ENCODE measurements at regions not wholly inside any gene's neighbourhood (a gene's known extent, or its start where the extent isn't known, plus 50 kb on each side); places are given as distances from the start of the nearest gene placed in this dataset.
A peak's percentile ranks its signal among the peaks of the same experiment; 100 is the strongest.
"Not testable (repeated sequence)": the region's sequence is repeated elsewhere in the genome, so short reads cannot be mapped to it uniquely, and the experiment has no call there.

GRCh38 chr2:89944267-89944666, 1252.8 kb downstream of the RPIA start:
- not testable (repeated sequence) for DNase-seq; H2BK15ac ChIP-seq (replicated peaks; ENCODE audit: low read depth); H4K5ac ChIP-seq (ENCODE audit: low read length); H3K4ac ChIP-seq (ENCODE audit: low read depth, low read length); H3K27me3 ChIP-seq (ENCODE audit: insufficient read depth, low read length, poor library complexity); H3K27ac ChIP-seq (ENCODE audit: low read depth, low read length); H4K8ac ChIP-seq (ENCODE audit: low read depth, low read length); H3K23ac ChIP-seq (ENCODE audit: low read length); H3K79me2 ChIP-seq (ENCODE audit: control insufficient read depth, insufficient read depth, low read length); H3K79me1 ChIP-seq (ENCODE audit: low read length); H3K56ac ChIP-seq (ENCODE audit: low read length); H3K4me3 ChIP-seq (ENCODE audit: low read length); H3K4me2 ChIP-seq (ENCODE audit: low read length); H2BK5ac ChIP-seq (ENCODE audit: low read length); H3K9ac ChIP-seq (ENCODE audit: low read length); H3K36me3 ChIP-seq (ENCODE audit: control insufficient read depth, insufficient read depth, low read length); H2BK120ac ChIP-seq (ENCODE audit: low read depth, low read length); H3K4me1 ChIP-seq (ENCODE audit: control insufficient read depth, low read depth, low read length); H2AK5ac ChIP-seq (ENCODE audit: low read length); H3K18ac ChIP-seq (ENCODE audit: low read length)
- no CpG with 5 or more reads among the region's 6 CpGs for WGBS (ENCODE audit: extremely low coverage, insufficient coverage, low lambda C conversion rate)

GRCh38 chr2:89945004-89945616, 1253.6 kb downstream of the RPIA start:
- H3K27ac ChIP-seq (ENCODE audit: low read depth, low read length); H3K56ac ChIP-seq (ENCODE audit: low read length); H3K18ac ChIP-seq (ENCODE audit: low read length); H3K4me2 ChIP-seq (ENCODE audit: low read length); H3K23ac ChIP-seq (ENCODE audit: low read length); H2BK5ac ChIP-seq (ENCODE audit: low read length); H2BK15ac ChIP-seq (replicated peaks; ENCODE audit: low read depth); H3K4me3 ChIP-seq (ENCODE audit: low read length); H3K27me3 ChIP-seq (ENCODE audit: insufficient read depth, low read length, poor library complexity); H3K4me1 ChIP-seq (ENCODE audit: control insufficient read depth, low read depth, low read length); H3K4ac ChIP-seq (ENCODE audit: low read depth, low read length); H3K9ac ChIP-seq (ENCODE audit: low read length); H2AK5ac ChIP-seq (ENCODE audit: low read length); DNase-seq; H4K8ac ChIP-seq (ENCODE audit: low read depth, low read length); H4K5ac ChIP-seq (ENCODE audit: low read length); H3K36me3 ChIP-seq (ENCODE audit: control insufficient read depth, insufficient read depth, low read length); H3K79me1 ChIP-seq (ENCODE audit: low read length); H2BK120ac ChIP-seq (ENCODE audit: low read depth, low read length); H3K79me2 ChIP-seq (ENCODE audit: control insufficient read depth, insufficient read depth, low read length): not testable (repeated sequence)
- WGBS (ENCODE audit: extremely low coverage, insufficient coverage, low lambda C conversion rate) = no CpG with 5 or more reads among the region's 6 CpGs

- not testable (repeated sequence) for H3K18ac ChIP-seq (ENCODE audit: low read length); H3K4me2 ChIP-seq (ENCODE audit: low read length); H3K56ac ChIP-seq (ENCODE audit: low read length); H3K23ac ChIP-seq (ENCODE audit: low read length); H2BK120ac ChIP-seq (ENCODE audit: low read depth, low read length); H2AK5ac ChIP-seq (ENCODE audit: low read length); H3K79me1 ChIP-seq (ENCODE audit: low read length); H3K4me1 ChIP-seq (ENCODE audit: control insufficient read depth, low read depth, low read length); H3K9ac ChIP-seq (ENCODE audit: low read length); H3K27ac ChIP-seq (ENCODE audit: low read depth, low read length); H3K4ac ChIP-seq (ENCODE audit: low read depth, low read length); H2BK5ac ChIP-seq (ENCODE audit: low read length); H3K36me3 ChIP-seq (ENCODE audit: control insufficient read depth, insufficient read depth, low read length); H4K5ac ChIP-seq (ENCODE audit: low read length); H3K79me2 ChIP-seq (ENCODE audit: control insufficient read depth, insufficient read depth, low read length); H2BK15ac ChIP-seq (replicated peaks; ENCODE audit: low read depth); H3K4me3 ChIP-seq (ENCODE audit: low read length); H3K27me3 ChIP-seq (ENCODE audit: insufficient read depth, low read length, poor library complexity); H4K8ac ChIP-seq (ENCODE audit: low read depth, low read length); DNase-seq
- no CpG with 5 or more reads among the region's 3 CpGs for WGBS (ENCODE audit: extremely low coverage, insufficient coverage, low lambda C conversion rate)
Measured at GRCh38 chr2:89947208-89947815, 1255.8 kb downstream of the RPIA start.

GRCh38 chr2:89948102-89948501, 1256.6 kb downstream of the RPIA start:
- DNase-seq; H2BK5ac ChIP-seq (ENCODE audit: low read length); H3K4me2 ChIP-seq (ENCODE audit: low read length); H2BK120ac ChIP-seq (ENCODE audit: low read depth, low read length); H2BK15ac ChIP-seq (replicated peaks; ENCODE audit: low read depth); H3K56ac ChIP-seq (ENCODE audit: low read length); H3K4me1 ChIP-seq (ENCODE audit: control insufficient read depth, low read depth, low read length); H4K5ac ChIP-seq (ENCODE audit: low read length); H3K79me1 ChIP-seq (ENCODE audit: low read length); H3K23ac ChIP-seq (ENCODE audit: low read length); H3K36me3 ChIP-seq (ENCODE audit: control insufficient read depth, insufficient read depth, low read length); H3K18ac ChIP-seq (ENCODE audit: low read length); H2AK5ac ChIP-seq (ENCODE audit: low read length); H4K8ac ChIP-seq (ENCODE audit: low read depth, low read length); H3K4ac ChIP-seq (ENCODE audit: low read depth, low read length); H3K27ac ChIP-seq (ENCODE audit: low read depth, low read length); H3K4me3 ChIP-seq (ENCODE audit: low read length); H3K79me2 ChIP-seq (ENCODE audit: control insufficient read depth, insufficient read depth, low read length); H3K9ac ChIP-seq (ENCODE audit: low read length); H3K27me3 ChIP-seq (ENCODE audit: insufficient read depth, low read length, poor library complexity): not testable (repeated sequence)
- no CpG with 5 or more reads among the region's 3 CpGs for WGBS (ENCODE audit: extremely low coverage, insufficient coverage, low lambda C conversion rate)

- H3K4ac ChIP-seq (ENCODE audit: low read depth, low read length); H3K27me3 ChIP-seq (ENCODE audit: insufficient read depth, low read length, poor library complexity); H3K36me3 ChIP-seq (ENCODE audit: control insufficient read depth, insufficient read depth, low read length); H2AK5ac ChIP-seq (ENCODE audit: low read length); H4K5ac ChIP-seq (ENCODE audit: low read length); H3K79me1 ChIP-seq (ENCODE audit: low read length); H3K4me3 ChIP-seq (ENCODE audit: low read length); H3K9ac ChIP-seq (ENCODE audit: low read length); H2BK5ac ChIP-seq (ENCODE audit: low read length); H2BK120ac ChIP-seq (ENCODE audit: low read depth, low read length); DNase-seq; H3K56ac ChIP-seq (ENCODE audit: low read length); H3K4me2 ChIP-seq (ENCODE audit: low read length); H3K23ac ChIP-seq (ENCODE audit: low read length); H3K4me1 ChIP-seq (ENCODE audit: control insufficient read depth, low read depth, low read length); H3K18ac ChIP-seq (ENCODE audit: low read length); H3K79me2 ChIP-seq (ENCODE audit: control insufficient read depth, insufficient read depth, low read length); H2BK15ac ChIP-seq (replicated peaks; ENCODE audit: low read depth); H4K8ac ChIP-seq (ENCODE audit: low read depth, low read length); H3K27ac ChIP-seq (ENCODE audit: low read depth, low read length): not testable (repeated sequence)
- no CpG with 5 or more reads among the region's 2 CpGs for WGBS (ENCODE audit: extremely low coverage, insufficient coverage, low lambda C conversion rate)
Measured at GRCh38 chr2:89950807-89951206, 1259.3 kb downstream of the RPIA start.

- WGBS (ENCODE audit: extremely low coverage, insufficient coverage, low lambda C conversion rate) = no CpG with 5 or more reads among the region's 3 CpGs
- not testable (repeated sequence) for H3K4me2 ChIP-seq (ENCODE audit: low read length); H3K79me1 ChIP-seq (ENCODE audit: low read length)
Measured at GRCh38 chr2:89957236-89957635, 1265.8 kb downstream of the RPIA start.

More at GRCh38 chr2:89957236-89957635, 1265.8 kb downstream of the RPIA start:
- H2BK120ac ChIP-seq (ENCODE audit: low read depth, low read length); H3K23ac ChIP-seq (ENCODE audit: low read length); H3K56ac ChIP-seq (ENCODE audit: low read length); H2BK5ac ChIP-seq (ENCODE audit: low read length); H2BK15ac ChIP-seq (replicated peaks; ENCODE audit: low read depth); H3K4me3 ChIP-seq (ENCODE audit: low read length); H3K79me2 ChIP-seq (ENCODE audit: control insufficient read depth, insufficient read depth, low read length); H3K4ac ChIP-seq (ENCODE audit: low read depth, low read length); H3K9ac ChIP-seq (ENCODE audit: low read length); H4K8ac ChIP-seq (ENCODE audit: low read depth, low read length); H3K18ac ChIP-seq (ENCODE audit: low read length); H3K27ac ChIP-seq (ENCODE audit: low read depth, low read length); H3K36me3 ChIP-seq (ENCODE audit: control insufficient read depth, insufficient read depth, low read length); H4K5ac ChIP-seq (ENCODE audit: low read length); H2AK5ac ChIP-seq (ENCODE audit: low read length); H3K4me1 ChIP-seq (ENCODE audit: control insufficient read depth, low read depth, low read length); H3K27me3 ChIP-seq (ENCODE audit: insufficient read depth, low read length, poor library complexity): not testable (repeated sequence)
- peak; percentile 7 for DNase-seq

Measured in mesendoderm (in vitro differentiated cells).